ENCODE measurements at regions not wholly inside any gene's neighbourhood (a gene's known extent, or its start where the extent isn't known, plus 50 kb on each side); places are given as distances from the start of the nearest gene placed in this dataset.
A peak's percentile ranks its signal among the peaks of the same experiment; 100 is the strongest.
"Not testable (repeated sequence)": the region's sequence is repeated elsewhere in the genome, so short reads cannot be mapped to it uniquely, and the experiment has no call there.

DNA sequence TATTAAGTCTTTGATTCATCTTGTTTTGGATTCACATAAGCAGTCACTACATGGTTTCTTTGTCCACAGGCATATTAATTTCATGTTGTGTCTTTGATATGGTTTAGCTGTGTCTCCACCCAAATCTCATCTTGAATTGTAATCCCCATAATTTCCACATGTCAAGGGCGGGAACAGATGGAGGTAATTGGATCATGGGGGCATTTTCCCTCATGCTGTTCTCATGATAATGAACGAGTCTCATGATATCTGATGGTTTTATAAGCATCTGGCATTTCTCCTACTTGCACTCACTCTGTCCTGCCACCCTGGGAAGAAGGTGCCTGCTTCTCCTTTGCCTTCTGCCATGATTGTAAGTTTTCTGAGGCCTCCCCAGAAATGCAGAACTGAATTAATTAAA lies 1811.2 kb upstream of the PCDH10 start:
- DNase-seq (ENCODE audit: low spot score): no peak

DNA sequence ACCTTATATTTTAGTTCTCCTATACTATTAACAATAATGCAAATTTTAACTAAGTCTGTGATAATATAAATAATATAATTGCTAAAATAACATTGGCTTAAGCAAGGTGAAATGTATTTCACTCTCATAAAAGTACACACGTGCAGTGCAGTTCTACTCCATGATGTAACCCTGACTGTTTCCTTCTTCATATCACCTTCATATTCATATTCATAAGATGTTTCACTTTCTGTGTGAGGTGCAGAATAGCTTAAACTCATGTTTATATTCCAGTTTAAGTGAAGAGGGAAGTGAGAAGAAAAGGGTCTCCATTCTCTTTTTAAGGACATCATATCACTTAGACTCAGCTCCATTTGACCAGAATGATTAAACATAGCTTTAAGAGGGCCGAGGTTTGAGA lies 1810.0 kb upstream of the PCDH10 start:
- DNase-seq (ENCODE audit: low spot score): no peak

DNA sequence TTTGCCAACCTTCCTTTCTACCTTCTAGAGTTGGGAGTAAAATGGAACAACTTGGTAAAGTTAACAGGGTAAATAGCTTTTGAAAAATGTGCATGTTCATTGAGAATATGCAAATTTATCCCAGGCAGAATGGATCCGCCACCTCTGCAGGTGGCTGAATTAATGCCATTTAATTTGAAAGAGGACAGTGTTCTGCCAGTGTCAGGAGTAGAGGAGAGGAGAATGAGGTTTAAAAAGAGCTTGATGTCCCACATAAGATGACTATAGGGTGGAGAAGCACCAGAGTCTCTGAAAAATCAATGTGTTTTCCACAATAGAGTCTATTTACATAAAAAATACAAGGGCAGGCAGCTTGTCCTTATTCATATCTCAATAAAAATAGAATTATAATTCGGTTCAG lies 1804.3 kb upstream of the PCDH10 start:
- DNase-seq (ENCODE audit: low spot score): peak; percentile 7

DNA sequence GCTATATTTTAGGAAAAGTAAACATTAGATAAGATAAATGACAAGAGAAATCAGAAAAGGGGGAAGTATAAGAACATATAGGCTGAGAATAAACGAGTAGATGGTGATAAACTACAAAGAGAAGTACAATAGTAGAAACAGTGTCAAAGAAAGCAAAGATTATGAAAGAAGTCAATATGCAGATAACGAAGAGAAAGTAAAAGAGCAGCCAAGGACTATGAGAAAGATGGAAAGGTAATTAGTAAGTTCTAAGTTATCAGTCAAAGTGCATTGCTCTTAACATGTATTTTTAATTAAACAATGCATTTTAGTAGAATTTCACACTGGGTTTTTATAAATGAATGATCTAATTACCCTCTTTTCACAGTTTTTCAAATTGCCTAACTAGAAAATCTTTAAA lies 1801.3 kb upstream of the PCDH10 start:
- no peak for DNase-seq (ENCODE audit: low spot score)

DNA sequence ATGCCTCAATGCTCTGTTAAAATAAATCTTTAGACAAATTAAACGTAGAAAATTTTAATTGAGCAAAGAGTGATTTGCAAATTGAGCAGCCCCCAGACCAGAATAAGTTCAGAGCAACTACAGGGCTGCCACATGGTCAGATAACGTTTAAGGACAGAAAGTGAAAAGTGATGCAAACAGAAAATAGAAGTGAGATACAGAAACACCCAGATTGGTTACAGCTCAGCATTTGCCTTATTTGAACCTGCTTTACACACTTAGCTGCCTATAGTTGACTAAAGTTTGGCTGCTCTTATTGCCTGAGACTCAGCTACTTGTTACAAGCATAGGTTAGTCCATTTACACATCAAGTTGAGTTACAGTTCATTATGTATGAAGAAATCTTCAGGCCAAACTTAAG lies 1800.8 kb upstream of the PCDH10 start:
- DNase-seq (ENCODE audit: low spot score): no peak

DNA sequence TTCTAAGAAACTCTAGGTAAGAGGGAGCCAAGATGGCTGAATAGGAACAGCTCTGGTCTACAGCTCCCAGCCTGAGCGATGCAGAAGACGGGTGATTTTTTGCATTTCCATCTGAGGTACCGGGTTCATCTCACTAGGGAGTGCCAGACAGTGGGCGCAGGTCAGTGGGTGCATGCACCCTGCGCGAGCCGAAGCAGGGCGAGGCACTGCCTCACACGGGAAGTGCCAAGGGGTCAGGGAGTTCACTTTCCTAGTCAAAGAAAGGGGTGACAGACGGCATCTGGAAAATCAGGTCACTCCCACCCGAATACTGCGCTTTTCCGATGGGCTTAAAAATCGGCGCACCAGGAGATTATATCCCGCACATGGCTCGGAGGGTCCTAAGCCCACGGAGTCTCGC lies 1796.7 kb upstream of the PCDH10 start:
- DNase-seq (ENCODE audit: low spot score): not testable (repeated sequence)

DNA sequence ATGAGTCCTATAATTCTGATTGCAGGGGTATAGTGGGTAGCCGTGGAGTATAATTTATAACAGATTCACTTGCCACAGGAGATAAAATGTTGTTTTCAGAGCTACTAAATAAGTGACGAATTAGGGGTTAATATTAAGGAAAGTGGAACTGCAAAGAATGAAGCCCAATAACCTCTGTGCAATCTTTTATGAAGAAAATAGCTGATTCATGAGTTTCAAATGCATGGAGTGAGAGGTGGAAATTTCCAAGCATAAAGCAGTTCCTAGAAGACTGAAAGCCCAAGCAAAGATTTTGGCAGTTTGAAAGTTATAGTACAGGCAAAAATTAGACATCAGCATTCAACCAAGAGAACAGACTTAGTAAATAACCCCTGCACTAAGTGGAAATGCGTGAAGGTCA lies 1782.4 kb upstream of the PCDH10 start:
- no peak for DNase-seq (ENCODE audit: low spot score)

DNA sequence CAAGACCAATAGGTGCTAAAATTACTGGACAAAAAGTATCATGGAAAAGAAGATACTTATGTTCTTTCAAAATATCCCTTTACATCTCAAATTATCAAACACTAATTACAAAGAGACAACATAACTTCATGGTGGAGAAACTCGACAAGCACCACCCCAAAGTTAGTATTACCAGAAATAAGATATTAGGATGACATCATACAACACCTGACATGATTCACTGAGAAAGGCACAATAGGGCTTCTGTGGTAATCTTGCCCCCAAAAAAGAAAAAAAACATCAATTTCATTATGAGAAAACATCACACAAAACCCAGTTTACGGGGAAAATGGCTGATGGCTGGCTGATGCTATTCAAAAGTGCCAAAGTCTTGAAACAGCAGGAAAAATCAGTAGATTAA lies 1781.7 kb upstream of the PCDH10 start:
- no peak for DNase-seq (ENCODE audit: low spot score)

DNA sequence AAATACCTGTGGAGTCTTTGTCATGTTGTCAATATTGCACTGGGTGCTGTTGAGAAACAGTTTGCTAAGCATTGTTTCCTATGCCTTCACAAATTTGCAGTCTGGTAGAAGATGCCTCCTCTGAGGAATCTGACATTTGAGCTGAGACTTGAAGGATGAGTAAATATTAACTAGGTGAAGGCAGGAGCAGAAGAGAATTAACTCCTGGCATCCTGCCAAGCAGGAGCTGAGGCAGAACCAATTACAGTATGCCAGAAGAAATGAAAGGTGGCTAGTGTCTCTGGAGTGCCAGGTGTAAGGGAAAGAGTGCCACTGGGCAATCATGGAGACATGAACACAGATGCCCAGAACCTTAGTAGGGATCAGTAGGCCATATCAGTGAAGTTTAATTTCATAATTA lies 1778.2 kb upstream of the PCDH10 start:
- peak; percentile 5 for DNase-seq (ENCODE audit: low spot score)

DNA sequence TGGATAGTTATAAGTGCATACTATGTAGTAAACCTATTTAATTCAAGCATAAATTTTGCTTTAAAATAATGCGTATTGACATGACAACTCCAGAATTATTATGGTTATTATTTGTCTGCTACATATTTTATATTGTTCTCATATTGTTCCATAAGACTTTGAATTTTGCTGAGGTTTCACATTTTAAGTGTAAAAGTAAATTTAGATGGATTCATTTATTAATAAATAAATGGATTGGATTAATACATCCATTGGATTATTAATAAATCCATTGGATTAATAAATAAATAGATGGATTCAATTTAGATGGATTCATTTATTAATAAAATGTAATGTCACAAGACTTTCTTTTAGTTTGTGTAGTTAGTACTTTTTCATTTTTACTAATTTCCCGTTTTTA lies 1768.0 kb upstream of the PCDH10 start:
- no peak for DNase-seq (ENCODE audit: low spot score)

DNA sequence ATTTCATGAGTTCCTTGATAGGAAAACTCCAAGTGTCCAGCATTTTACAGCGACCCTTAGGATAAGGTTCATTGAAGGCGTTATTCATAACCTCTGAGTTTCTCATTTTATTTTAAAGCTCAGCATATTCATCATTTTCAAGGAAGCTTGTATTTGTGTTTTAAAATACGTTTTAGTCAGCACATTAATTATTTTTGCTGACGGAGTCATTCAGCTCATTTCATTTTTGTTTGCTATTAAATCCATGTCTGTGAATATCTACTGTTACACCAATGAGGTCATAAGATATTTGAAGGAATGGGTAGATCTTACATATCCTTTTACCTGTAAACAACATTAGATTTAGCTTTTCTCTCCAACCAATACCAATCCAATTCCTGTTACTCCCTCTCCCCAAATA lies 1766.3 kb upstream of the PCDH10 start:
- DNase-seq (ENCODE audit: low spot score): no peak

DNA sequence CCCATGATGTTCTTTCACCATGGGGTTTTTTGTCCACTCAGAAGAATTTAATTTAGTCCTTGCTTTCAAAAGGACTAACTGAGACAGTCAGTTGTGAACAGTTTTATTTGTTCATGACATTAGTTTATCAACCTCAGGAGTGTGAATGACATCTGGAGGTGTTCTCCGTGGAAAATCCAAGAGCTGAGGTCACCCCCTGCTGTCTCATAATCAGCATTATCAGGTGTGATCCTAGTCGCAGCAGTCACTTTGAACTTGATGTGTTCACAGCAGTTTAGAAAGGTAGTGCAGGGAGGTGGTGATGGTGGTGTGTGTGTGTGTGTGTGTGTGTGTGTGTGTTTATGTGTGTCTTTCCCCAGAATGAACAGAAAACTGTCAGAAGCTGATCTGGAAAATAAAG lies 1760.8 kb upstream of the PCDH10 start:
- no peak for DNase-seq (ENCODE audit: low spot score)

DNA sequence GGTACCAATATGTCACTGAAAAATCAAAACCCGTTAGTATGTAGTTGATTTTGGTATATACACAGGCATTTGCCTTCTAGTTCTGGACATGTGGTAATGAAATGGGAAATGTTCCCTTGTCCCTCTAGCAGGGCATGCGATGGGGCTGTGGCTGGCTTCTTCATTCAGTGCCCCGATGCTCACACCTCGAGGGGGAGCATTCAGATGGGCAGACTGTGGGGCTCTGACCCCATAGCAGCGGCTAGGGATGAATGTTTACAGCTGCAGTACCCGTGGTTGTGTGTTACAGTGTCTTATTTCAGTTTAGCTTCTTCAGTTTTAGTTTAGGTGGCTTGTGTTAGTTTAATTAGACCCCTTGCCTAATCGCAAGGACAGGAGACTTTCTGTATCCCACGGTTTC lies 1741.0 kb upstream of the PCDH10 start:
- no peak for DNase-seq (ENCODE audit: low spot score)

DNA sequence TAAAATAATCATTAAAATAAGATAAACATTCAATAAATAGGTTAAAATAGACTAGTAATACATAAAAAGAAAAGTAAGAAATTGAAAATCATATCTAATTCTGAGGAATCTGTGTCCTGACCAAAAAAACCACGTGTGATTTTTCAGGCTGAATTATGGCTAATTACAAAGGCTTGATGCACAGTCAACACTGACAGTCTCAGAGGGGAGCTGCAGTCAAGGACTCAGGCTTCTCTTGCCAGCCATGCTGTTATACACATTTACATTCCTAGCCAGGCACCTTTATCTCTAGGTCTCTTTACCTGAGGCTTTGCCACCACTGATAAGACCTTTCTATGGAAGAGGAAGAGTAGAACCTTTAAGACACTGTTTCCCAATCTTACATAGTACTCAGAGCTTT lies 1737.7 kb upstream of the PCDH10 start:
- no peak for DNase-seq (ENCODE audit: low spot score)

DNA sequence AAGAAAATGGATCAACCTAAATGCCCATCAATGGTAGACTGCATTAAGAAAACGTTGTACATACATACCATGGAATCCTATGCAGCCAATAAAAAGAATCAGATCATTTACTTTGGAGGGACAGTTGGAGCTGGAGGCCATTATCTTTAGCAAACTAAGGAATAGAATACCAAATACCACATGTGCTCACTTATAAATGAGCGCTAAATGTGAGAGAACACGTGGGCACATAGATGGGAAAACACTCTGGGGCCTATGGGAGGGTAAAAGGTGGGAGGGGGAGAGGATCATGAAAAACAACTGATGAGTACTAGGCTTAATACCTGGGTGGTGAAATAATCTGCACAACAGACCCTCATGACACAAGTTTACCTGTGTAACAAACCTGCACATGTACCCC lies 1729.9 kb upstream of the PCDH10 start:
- DNase-seq (ENCODE audit: low spot score): no peak

DNA sequence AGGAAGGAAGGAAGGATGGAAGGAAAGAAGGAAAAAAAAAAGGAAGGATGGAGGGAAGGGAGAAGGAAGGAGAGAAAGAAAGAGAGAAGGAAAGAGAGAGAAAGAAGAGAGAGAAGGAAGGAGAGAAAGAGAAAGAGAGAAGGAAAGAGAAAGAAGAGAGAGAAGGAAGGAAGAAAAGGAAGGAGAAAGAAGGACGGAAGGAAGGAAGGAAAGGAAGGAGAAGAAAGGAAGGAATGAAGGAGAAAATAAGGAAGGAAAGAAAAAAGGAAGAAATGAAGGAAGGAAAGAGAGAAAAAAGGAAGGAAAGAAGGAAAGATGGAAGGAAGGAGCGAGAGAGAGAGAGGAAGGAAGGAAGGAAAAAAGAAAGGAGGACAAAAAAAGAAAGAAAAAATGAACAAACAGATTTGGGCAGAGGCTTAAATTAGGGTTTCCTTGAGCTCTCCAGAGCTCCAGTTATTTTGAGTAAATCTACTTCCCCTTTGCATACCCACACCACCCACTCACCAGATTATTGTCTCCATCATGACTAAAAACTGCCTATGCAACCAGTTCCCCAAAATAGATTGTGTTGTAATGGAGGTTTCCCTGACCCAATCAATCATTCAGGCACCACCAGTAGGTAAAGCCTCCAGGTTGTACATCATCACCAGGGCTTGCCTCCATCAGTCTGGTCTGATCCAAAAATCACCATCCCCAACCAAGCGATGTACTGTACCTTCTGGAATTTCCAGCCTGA lies 1722.9 kb upstream of the PCDH10 start:
- DNase-seq (ENCODE audit: low spot score): no peak

DNA sequence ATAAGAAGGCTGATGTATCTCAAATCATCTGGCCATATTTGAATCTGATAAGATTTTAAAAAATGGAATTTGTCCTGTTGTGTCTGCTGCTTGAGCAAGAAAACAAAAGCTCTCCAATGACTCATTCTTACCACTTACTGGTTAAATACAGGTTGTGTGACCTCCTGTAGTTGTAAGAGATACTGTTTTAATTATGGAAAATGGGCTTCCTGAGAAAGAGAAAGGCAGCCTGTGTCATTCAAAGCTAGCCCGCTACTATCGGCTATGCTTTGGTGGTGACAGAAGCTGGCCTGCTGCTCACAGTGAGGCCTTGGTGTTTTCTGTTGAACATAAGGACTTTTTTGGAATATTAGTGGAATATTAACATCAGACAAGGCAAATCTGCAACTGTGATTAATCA lies 1722.1 kb upstream of the PCDH10 start:
- DNase-seq (ENCODE audit: low spot score): peak; percentile 7

DNA sequence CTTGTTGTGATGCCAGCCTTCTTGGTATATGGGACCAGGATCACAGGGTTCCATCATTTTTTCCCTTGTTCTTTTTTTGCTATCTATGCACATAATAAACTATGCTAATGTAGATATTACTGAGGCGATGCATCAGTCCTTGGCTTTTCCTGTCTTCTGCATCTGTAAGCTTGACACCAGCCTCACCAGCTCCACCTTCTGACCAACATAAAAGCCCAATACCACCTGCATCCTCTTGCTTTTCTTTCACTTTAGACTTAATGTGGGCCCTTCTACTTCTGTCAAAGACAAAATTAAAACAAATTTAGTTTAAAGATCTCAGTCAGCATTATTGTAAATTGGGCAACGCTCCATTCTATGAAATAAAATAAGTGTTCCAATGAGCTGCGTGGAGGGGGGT lies 1718.8 kb upstream of the PCDH10 start:
- no peak for DNase-seq (ENCODE audit: low spot score)

DNA sequence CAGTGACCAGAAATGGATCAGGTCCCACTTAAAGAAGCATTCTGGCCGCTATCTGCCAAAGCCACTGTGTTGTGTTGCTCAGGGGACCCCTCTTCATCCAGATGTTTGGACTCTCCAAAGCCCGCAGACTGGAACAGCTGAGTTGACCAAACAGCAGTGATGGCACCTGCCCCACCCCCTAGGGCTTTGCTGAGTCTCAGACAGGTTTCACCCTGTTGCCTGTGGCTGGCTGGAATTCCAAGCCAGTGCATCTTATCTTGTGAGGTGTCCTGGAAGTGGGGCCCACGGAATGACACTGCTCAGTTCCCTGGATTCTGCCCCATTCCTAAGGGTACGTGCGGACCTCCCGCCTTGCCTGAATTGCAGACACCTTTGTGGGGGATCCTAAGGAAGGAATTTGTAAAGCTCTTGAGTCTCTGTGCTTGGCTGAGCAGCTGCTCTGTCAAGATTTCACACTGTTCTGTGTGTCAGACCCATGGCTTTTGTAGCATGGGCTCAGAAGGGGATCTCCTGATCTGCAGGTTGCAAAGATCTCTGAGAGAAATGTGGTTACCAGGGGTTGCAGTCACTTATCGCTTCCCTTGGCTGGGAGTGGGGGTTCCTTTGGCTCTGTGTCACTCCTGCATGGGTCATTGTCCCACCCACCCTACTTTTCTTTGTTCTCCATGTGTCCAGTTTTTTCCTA lies 1707.9 kb upstream of the PCDH10 start:
- DNase-seq (ENCODE audit: low spot score): no peak

DNA sequence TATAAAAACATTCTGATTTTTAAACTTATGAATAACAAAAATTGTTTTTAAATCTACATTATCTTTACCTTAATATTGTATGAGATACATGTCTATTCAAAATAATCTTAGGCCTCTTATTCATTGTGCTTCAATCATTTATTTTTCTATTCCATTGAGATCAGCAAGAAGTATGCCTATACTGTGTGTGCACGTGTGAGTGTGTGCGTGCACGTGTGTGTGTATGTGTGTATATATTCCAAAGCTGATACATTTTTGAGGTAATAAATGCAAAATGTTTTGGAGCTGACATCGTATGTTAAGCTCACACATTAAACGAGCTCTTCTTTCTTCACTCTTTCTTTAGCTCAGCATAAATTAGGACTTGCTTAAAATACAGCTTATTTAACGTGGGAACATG lies 1701.2 kb upstream of the PCDH10 start:
- DNase-seq (ENCODE audit: low spot score): no peak

DNA sequence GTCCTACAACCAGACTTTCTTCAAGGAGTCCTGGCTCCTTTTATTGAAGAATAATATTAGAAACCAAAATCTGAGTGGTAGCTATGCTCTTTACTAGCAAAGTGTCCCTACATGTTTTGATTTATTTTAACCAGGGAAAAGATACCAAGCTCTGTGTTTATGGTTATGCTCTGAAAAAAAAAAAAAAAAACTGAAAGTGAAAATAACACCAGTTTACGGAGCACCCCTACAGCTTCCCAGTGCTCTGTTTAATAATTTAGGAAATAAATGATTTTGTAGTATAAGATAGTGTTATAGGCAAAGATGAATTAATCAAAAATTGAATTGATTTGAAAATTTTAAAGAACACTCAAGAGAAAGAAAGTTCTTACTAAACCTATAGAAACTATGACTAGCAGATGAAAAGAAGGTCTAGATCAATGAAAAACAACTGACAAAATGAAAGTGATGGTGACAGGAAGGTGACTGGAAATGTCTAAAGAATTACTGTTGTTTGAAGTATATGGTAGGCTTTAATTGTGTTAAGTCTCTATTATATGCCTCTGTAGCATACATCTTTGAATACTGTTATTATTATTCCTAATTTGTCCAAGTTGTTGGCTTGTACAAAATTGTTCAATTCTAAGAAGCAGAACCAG lies 1698.4 kb upstream of the PCDH10 start:
- DNase-seq (ENCODE audit: low spot score): no peak

DNA sequence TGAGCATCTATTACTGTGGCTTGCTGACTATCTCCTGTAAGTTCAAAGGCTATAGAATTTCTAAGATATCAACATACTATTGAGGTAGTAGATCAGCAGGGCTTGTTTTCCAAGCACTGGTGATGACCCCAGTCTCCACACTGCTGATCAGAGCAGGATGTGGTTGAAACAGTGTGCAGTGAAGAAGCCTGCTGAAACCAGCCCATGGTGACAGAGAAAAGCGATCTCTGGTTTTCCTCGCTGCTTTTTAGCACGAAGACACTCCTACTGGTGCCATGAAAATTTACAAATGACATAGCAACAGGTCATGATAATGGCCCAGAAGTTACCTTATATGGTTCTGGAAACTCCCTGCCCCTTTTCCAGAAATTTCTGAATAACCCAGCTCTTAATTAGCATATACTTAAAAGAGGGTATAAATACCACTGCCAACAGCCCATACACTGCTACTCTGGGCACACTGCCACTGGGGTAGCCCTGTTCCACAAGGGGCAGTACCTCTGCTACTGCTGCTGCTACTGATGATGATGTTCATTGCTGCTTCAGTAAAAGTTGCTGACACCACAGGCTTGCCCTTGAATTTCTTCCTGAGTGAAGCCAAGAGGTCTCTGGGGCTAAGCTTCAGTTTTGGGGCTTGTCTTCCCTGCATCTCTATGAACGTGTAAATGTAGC lies 1689.5 kb upstream of the PCDH10 start:
- DNase-seq (ENCODE audit: low spot score): no peak

DNA sequence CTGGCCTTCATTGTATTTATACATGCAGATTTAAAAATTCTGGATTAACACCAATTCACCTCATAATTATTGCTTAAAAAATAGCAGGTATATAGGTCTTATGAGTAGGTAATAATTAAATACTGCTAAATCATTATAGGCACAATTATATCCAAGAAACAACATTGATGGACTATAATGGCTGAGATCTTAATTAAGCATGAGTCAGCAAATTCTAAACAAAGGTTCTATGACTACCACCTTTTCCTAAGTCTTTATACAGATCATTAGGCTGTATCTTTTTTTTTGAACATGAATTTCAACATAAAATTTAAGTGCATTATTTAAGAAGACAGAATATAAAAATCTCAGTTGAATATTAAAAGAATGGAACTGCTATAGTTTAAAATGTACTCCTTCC lies 1678.7 kb upstream of the PCDH10 start:
- no peak for DNase-seq (ENCODE audit: low spot score)

All from iPS-NIHi11 (cell line).